ENCODE measurements at regions not wholly inside any gene's neighbourhood (a gene's known extent, or its start where the extent isn't known, plus 50 kb on each side); places are given as distances from the start of the nearest gene placed in this dataset.
A peak's percentile ranks its signal among the peaks of the same experiment; 100 is the strongest.
"Not testable (repeated sequence)": the region's sequence is repeated elsewhere in the genome, so short reads cannot be mapped to it uniquely, and the experiment has no call there.

DNA sequence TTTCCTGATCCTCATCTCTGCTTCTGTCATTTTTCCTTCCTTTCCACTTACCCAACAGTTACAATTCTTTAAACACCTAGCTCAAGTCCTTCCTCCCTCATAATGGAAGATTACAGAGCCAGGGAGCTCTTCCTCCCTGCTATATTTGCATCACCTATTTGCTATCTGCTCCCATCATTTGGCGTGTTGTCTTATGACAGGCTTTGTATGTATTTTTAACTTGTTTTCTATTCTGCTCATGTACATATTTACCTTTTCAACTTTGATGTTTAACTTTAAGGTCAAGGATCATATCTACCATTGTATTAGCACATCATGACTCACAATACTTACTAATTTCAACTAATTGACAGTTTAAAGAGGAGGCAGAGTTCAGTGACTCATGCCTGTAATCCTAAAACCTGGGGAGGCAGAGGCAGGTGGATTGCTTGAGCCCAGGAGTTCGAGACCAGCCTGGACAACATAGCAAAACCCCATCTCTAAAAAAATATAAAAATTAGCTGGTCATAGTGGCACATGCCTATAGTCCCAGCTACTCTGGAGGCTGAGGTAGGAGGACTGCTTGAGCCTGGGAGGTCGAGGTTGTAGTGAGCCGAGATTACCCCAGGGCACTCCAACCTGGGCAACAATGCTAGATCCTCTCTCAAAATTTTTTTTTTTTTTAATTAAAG lies 92.5 kb upstream of the FOXN2 start:
- no peak for DNase-seq

DNA sequence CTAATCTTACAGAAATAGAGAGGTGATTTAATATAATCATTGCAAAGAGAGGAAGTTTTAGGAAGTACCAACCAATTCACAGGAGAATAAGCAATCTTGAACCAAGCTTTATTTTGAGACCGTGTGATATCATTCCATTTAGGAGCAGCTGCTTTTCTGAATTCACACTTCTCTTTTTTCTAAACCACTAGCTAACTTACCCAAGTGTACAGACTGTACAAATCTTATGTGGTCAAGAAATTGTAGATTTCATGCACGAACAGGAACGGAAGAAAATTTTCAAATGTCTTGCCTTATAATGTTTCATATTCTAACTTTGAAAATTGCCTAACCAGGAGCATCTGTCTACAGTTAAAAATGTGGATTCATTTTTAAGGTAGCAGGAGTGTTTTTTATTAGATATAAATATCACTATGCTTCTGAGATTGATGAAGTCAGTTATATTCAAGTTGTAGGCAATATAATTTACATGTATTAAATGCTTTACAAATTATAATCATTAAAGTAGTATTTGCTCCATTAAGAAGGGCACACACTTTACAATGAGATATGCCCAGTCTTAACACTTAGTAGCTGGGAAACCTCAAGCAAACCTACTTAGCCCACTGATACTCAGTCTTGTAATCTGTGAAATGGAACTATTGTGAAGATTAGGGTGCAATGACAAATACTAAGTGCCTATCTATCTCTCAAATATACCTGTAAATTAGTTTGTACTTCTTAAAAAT lies 86.7 kb upstream of the FOXN2 start:
- no peak for DNase-seq

DNA sequence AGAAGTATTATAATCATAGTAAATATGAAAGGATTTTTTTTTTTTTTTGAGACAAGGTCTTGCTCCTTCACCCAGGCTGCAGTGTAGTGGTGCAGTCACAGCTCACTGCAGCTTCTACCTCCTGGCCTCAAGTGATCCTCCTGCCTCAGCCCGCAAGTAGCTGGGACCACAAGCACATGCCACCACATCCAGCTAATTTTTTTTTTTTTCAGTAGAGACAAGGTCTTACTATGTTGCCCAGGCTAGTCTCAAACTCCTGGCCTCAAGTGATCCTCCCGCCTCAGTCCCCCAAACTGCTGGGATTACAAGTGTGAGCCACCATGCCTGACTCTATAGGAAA lies 86.2 kb upstream of the FOXN2 start:
- DNase-seq: no peak

DNA sequence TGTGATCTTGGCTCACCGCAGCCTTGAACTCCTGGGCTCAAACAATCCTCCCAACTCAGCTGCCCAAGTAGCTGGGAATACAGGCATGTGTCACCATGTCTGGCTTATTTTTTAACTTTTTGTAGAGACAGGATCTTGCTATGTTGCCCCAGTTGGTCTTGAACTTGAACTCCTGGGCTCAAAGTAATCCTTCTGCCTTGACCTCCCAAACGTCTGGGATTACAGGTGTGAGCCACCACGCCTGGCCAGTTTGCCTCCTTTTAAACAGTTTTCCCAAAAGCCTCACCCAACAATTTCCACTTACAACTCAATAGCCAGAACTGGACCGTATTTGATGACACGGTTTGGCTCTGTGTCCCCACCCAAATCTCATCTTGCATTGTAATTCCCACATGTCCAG lies 85.4 kb upstream of the FOXN2 start:
- DNase-seq: no peak

DNA sequence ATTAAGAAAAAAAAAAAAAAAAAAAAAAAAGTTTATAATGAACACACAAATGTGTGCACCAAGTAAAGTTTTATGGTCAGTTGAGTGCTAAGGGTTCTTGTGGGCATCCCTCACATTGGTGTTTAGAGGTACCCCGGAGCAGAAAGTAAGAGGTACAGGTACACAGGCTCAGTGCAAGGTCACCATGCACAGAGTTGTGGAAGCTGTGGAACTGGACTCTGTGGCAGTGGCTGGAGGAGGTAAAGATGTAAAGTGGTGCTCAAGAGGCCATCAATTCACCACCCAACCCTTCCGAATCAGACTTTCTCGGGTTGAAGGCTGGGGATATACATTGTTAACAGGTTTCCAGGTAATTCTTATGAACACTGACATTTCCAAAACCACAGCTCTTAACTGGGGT lies 83.6 kb upstream of the FOXN2 start:
- no peak for DNase-seq

DNA sequence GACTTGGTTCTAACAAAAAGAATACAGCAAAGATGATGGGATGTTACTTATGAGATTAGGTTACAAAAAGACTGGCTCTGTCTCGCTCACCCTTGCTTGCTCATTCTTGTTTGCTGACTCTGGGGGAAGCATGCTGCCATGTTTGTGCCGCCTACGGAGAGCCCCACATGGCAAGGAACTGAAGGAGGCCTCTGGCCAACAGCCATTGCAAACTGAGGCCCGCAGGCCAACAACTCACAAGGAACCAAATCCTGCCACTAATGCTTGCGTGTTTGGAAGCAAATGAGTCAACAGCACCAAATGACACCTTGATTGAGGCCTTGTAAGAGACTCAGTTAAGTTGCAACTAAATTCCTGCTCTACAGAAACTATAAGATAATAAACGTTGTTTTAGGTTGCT lies 82.1 kb upstream of the FOXN2 start:
- DNase-seq: no peak

DNA sequence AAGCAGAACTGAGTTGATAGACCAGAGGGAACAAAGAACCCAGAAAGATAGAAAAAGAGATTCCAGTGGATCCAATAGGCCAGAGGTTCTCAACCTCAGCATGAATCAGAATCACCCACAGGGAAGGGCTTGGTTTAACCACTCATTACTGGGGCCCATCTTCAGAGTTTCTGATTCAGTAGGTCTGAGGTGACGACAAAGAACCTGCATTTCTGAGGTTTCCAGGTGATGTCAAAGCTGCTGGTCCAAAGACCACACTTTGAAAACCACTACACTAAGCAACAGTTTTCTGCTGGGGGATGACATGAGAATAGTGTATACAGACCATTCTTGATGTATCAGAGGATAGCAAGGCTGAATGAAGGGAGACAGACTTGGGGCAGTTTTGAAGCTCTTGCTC lies 81.5 kb upstream of the FOXN2 start:
- DNase-seq: no peak

DNA sequence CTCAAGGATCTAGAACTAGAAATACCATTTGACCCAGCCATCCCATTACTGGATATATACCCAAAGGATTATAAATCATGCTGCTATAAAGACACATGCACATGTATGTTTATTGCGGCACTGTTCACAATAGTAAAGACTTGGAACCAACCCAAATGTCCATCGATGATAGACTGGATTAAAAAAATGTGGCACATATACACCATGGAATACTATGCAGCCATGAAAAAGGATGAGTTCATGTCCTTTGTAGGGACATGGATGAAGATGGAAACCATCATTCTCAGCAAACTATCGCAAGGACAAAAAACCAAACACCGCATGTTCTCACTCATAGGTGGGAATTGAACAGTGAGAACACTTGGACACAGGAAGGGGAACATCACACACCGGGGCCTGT lies 80.7 kb upstream of the FOXN2 start:
- DNase-seq: not testable (repeated sequence)

DNA sequence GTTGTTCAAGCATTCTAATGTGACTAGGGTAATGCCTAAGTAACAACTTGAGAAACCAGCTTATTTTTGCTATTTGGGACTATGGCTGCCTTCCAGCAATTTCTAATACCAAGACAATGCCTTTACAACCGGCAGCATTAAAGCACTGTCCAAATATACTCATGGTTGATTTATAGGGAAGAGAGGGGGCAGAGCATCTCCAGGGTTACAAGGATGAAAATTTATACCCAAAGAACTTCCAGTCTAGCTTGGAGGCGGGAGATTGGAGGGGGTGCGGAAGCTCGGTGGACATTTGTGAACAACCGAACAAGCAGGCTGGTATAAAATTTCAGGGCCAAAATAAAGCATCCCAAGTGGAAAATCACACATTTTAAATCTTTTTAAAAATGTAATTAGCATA lies 79.4 kb upstream of the FOXN2 start:
- peak; percentile 42 for DNase-seq

DNA sequence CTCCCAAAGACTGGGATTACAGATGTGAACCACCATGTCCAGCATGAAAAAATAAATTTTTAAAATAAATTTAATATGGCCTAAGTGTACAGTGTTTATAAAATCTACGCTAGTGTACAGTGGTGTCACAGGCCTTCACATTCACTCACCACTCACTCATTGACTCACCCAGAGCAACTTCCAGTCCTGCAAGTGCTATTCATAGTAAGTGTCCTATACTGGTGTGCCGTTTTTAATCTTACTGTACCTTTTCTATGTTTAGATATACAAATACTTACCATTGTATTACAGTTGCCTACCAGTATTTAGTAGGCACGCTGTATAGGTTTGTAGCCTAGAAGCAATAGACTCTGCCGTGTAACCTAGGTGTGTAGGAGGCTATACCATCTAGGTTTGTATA lies 76.1 kb upstream of the FOXN2 start:
- DNase-seq: no peak

DNA sequence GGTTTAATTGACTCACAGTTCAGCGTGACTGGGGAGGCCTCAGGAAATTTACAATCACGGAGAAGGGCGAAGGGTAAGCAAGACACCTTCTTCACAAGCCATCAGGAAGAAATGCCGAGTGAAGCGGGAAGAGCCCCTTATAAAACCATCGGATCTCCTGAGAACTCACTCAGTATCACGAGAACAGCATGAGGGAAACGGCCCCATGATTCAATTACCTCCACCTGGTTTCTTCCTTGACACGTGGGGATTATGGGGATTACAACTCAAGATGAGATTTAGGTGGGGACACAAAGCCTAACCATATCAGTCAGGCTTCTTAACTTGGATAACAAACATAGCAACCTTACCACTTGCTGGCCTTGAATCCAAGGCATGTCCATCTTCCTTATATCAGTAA lies 73.6 kb upstream of the FOXN2 start:
- DNase-seq: no peak

DNA sequence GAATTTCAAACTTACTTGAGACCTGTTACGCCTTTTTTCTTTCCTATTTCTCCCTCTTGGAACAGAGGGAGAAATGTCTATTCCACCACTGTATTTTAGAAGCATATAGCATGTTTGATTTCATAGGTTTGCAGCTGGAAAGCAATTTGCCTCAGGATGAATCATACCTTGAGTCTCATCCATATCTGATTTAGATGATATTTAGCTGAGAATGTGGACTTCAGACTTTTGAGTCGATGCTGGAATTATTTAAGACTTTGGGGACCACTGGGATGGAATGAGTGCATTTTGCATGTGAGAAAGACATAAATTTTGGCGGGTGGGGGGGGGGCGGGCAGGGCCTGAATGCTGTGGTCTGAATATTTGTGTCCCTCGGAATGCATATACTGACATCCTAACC lies 67.3 kb upstream of the FOXN2 start:
- DNase-seq: no peak

DNA sequence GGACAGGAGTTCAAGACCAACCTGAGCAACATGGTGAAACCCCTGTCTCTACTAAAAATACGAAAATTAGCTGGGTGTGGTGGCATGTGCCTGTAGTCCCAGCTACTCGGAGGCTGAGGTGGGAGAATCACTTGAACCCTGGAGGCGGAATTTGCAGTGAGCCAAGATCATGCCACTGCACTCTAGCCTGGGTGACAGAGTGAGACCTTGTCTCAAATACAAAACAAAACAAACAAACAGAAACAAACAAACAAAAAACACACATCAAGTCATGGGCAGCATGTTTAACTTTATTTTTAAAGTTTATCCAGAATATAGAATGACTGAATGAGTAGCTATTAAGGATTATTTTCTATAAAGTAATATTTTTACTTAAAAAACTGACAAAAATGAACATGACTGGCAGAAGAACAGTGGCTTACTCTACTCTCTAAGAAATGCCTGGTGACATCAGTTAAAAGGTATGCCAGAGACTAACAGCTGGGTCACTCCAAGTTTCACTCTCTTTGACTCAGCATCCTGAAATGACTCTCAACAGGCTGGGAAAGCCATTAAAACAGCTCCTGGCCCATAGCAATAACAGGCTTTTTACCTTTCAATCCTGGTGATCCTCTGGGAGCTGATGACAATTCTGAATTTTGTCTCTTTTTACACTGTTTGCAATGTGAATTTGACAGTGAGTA lies 66.1 kb upstream of the FOXN2 start:
- DNase-seq: peak; percentile 53

DNA sequence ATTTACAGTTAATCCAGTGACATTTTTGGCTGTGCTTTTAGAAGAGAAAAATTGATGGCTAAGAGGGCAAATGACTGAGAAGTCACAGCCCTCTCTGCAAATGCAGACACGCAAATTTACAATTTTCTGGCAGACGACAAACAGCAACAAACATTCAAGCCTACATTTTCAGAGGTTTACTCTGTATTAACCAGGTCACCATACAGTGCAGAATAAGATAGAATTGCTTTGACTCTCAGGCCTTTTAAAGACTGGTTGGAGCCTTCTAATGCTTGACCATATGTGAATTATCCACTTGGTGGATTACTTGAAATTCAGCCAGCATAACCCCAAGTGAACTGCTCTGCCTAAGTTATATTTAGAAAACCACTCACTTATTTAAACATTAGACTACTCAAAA lies 65.5 kb upstream of the FOXN2 start:
- peak; percentile 83 for DNase-seq

DNA sequence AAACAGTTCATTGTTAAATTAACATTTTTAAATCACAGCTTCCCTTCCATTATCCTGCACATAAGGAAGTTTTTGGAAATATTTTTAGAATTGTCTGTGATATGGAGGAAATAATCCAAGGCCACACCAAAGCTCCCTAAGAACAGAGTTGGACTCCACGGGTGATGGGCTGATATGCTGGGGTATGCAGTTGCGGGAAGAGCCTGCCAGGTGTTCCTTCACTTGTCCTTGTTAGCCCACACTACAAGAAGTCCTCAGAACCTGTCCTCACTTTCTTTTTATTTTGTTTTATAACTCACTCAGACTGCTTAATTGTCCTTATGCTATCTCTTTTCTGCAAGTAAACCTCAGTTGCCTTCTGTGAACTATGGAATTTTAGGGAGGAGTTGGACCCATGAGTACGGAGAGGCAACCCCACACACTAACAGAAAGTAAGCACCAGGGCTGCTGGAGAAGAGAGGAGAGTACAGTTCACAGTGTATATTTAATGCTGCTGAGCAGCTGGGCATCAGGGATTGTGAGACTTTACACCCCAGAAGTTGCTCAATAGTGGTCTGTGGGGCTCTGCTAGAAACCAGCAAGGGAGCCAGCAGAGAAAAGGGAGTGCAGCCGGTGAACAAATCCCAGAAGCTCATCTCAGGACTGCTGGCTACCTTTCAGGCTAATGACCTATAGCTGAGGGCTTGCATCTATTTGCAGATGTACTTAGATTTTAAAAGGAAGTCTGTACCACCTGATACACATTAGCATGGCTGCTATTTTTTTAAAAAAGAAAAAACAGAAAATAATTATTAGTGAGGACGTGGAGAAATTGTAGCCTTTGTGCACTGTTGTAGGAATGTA lies 64.6 kb upstream of the FOXN2 start:
- peak; percentile 11 for DNase-seq

DNA sequence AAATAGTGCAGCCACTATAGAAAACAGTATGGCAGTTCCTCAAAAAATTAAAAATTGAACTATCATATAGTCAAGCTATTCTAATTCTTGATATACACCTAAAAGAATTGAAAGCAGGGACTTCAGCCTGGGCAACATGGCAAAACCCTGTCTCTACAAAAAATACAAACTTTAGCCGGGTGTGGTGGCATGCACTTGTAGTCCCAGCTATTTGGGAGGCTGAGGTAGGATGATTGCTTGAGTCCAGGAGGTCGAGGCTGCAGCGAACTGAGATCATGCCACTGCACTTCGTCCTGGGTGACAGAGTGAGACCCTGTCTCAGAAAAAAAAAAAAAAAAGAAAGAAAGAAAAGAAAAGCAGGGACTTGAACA lies 64.0 kb upstream of the FOXN2 start:
- DNase-seq: no peak

DNA sequence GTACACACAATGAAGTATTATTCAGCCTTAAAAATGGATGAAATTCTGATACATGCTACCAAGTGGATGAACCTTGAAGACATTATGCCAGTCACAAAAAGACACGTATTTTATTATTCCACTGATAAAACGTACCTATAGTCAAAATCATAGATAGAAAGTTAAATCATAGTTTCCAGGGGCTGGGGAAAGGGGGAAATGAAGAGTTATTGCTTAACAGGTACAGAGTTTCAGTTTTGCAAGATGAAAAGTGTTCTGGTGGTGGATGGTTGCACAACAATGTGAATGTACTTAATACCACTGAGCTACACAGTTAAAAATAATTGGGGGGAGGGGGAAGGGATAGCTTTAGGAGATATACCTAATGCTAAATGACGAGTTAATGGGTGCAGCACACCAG lies 63.5 kb upstream of the FOXN2 start:
- no peak for DNase-seq

DNA sequence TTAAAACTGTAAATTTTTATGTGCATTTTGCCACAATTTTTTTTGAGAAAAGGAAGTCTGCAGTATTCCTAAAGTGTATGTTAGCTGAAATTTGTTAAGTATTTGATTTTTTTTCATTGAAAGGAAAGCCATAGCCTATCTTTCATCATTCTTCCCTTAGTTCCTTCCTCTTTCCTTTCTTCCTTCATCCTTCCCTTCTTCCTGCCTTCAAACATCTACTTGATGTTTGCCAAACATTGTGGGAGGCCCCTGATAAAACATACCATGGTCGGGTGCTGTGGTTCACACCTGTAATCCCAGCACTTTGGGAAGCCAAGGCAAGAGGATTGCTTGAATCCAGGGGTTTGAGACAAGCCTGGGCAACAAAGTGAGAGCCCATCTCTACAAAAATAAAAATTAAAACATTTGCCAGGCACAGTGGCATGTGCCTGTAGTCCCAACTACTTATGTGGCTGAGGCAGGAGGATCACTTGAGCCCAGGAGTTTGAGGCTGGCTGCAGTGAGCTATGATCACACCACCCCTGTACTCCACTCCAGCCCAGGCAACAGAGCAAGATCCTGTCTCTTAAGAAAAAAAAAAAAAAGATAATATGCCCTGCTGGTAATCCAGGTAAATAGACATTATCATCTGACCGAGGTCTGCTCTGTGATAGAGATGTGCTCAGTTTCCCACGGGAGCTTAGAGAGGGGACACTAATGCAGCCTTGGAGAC lies 62.9 kb upstream of the FOXN2 start:
- DNase-seq: no peak

DNA sequence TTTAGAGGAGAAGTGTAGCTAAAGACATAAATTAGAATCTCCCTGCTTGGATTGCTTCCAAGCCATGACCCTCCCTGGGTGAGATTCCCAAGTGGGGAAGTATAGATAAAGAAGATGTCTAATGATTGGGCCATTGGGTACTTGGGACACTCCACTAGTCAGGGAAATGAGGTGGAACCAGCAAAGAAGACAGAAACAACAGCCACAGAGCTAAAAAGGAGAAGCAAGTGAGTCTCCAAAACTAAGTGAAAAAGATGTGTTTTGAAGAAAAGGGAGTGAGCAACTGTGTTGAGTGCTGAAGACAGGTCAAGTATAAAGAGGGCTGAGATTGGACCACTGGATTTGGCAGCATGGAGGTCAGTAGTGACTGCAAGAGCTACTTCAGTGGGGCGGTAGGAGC lies 61.2 kb upstream of the FOXN2 start:
- DNase-seq: no peak

DNA sequence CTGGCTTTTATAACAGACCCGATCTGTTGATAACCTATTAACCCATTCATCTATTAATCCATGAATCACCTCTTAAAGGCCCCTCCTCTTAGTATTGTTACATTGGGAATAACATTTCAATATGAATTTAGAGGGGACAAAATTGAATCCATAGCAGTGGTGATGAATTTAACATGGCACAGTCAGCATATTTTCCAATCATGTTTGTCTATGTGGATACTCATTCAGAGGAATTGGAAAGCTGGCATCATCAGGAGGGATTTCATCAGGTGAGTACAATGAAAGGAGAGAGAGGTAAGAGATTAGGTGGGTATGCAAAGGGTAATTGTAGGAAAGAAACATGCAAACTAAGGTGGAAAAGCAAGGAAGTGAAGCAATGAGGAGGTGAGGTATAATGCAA lies 59.6 kb upstream of the FOXN2 start:
- DNase-seq: no peak

DNA sequence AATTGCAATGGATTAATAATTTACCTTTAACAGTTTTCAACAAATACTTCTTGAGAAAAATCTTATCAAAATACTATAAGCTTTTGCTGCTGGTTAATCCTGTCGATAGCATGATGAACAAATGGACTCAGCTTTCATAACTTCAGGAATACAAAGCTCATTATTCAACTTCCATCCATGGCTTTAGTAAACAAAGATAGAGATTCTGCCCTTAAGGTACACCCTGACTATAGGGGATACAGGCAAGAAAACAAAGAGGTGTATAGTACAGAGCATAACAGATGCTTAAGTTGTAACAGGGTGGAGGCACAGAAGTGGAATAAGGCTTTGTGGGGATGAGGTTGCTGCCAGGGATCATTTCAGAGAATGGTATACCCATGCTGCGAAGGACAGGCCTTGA lies 57.0 kb upstream of the FOXN2 start:
- no peak for DNase-seq

DNA sequence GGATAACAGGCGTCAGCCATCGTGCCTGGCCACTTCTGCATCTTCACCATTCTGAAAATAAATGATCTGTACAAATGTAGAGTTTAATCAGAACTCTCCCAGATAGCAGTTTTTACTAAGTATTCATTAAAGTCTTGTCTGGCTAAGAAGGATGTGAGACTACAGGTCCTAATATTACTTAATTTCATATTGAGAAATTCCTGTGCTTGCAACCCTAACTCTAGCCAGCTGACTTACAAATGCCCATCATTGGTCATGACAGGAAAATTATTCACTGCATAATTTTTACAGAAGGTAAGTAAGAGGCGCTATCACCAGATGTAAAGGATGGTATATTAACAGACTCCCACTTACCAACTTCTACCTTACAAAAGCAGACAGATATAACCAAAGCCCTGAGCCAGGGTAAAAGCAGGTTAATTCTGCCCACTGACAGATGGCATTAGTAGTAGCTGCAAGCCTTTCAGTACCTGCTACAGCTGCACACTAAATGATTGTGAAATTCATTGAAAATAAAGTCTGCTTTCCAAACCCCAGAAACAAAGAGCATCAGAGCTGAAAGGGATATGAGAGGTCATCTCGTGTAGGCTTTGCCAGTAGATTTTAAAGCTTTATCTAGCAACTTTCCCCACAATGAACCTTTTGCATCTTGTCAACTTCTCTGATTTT lies 55.9 kb upstream of the FOXN2 start:
- no peak for DNase-seq
